Sigmoid colon (tissue), 6 donors: ENCODE measurements at regions not wholly inside any gene's neighbourhood (a gene's known extent, or its start where the extent isn't known, plus 50 kb on each side); places are given as distances from the start of the nearest gene placed in this dataset.

Source experiments
- DNase-seq: peaks from one replicate; pipeline ENCODE4 v3.0.0-alpha.2; 2019
- H3K27ac ChIP-seq, 4 donors: fragments of 200-600 bp; sonication (generic); one replicate each; pipeline ENCODE4 v1.5.1; 2016 to 2019; ENCODE audit warnings: mild to moderate bottlenecking in 1 of 4
- H3K27me3 ChIP-seq, 3 donors: fragments of 200-600 bp; sonication (generic); one replicate each; pipeline ENCODE4 v1.5.1; 2019; ENCODE audit warnings: mild to moderate bottlenecking in 1 of 3
- H3K36me3 ChIP-seq, 4 donors: fragments of 200-600 bp; sonication (generic); one replicate each; pipeline ENCODE4 v1.5.1; 2016 to 2019
- H3K4me1 ChIP-seq, 4 donors: fragments of 200-600 bp; sonication (generic); one replicate each; pipeline ENCODE4 v1.5.1; 2017 to 2019
- H3K4me3 ChIP-seq, 4 donors: fragments of 200-600 bp; sonication (generic); one replicate each; pipeline ENCODE4 v1.5.1; 2017 to 2019; ENCODE audit warnings: mild to moderate bottlenecking in 2 of 4, moderate library complexity in 1 of 4
- H3K9me3 ChIP-seq, 4 donors: fragments of 200-600 bp in 3 of 4; sonication (generic) in 3 of 4; one replicate each; pipeline versions ENCODE4 v1.5.1 to v1.6.1; 2013 to 2019
- CTCF ChIP-seq, 4 experiments: fragments of 450-650 bp in 3 of 4; fragments of 200-600 bp in 1 of 4; IDR thresholded peaks; one replicate each; pipeline ENCODE4 v1.5.1; 2016 to 2019; ENCODE audit warnings: antibody characterized with exemption in 4 of 4, mild to moderate bottlenecking in 3 of 4, moderate library complexity in 2 of 4
- EP300 ChIP-seq, 4 donors: sonication (generic); formaldehyde crosslinking; IDR thresholded peaks; one replicate each; pipeline ENCODE4 v1.6.1; 2017; ENCODE audit warnings: antibody characterized with exemption in 4 of 4
- POLR2A ChIP-seq, 2 donors: fragments of 450-650 bp; IDR thresholded peaks; one replicate each; pipeline ENCODE4 v1.6.1; 2016; ENCODE audit warnings: antibody characterized with exemption in 2 of 2, mild to moderate bottlenecking in 2 of 2, moderate library complexity in 2 of 2
- POLR2AphosphoS5 ChIP-seq, 4 donors: sonication (generic); formaldehyde crosslinking; IDR thresholded peaks; one replicate each; pipeline ENCODE4 v1.6.1; 2017; ENCODE audit warnings: antibody characterized with exemption in 4 of 4
- whole genome bisulfite sequencing, 2 donors: extraction: QIAGEN DNeasy Blood & Tissue Kit; methylation state at CpG; one replicate each; pipeline ENCODE4 v1.1.7; 2013; 5-methylcytosine and 5-hydroxymethylcytosine counted together
- intact Hi-C: fragments of 100-400 bp; cut with DNase I; formaldehyde crosslinking; loops from one replicate; pipeline ENCODE4 v1.15.1; 2023
- donor health status: healthy with polysubstance abuse.
- donor health status: healthy.

- H3K27me3 ChIP-seq, result no peaks in the 10 kb centered on the region
- 88 to 90% methylated on average over 1 of the region's 1 CpG for WGBS, 2 donors
- no peaks in the 10 kb centered on the region for H3K9me3 ChIP-seq
- no peak for DNase-seq
- no peaks in the 10 kb centered on the region for H3K36me3 ChIP-seq
- no peak overlapping the region for H3K4me3 ChIP-seq
- TF ChIP-seq CTCF (IDR thresholded peaks at IDR 0.05) (no peak), EP300 (IDR thresholded peaks at IDR 0.05) (no peak), POLR2AphosphoS5 (IDR thresholded peaks at IDR 0.05) (no peak)
- H3K4me1 ChIP-seq, result no peaks in the 10 kb centered on the region
- no peak overlapping the region for H3K27ac ChIP-seq
- intact Hi-C loops, result no loop called here
Measured at GRCh38 chr5:166709691-166710090, 1581.8 kb upstream of the WWC1 start.

GRCh38 chr5:166710271-166710670, 1581.2 kb upstream of the WWC1 start:
- Histone ChIP-seq H3K9me3 (no peaks in the 10 kb centered on the region), H3K4me1 (no peaks in the 10 kb centered on the region), H3K36me3 (no peaks in the 10 kb centered on the region), H3K4me3 (no peak overlapping the region), H3K27ac (no peak overlapping the region), H3K27me3 (no peaks in the 10 kb centered on the region)
- DNase-seq, result no peak
- TF ChIP-seq POLR2A (IDR thresholded peaks at IDR 0.05) (no peak), CTCF (IDR thresholded peaks at IDR 0.05) (no peak), POLR2AphosphoS5 (IDR thresholded peaks at IDR 0.05) (no peak), EP300 (IDR thresholded peaks at IDR 0.05) (no peak)
- WGBS, 2 donors, result 39 to 63% methylated on average over 2 of the region's 2 CpGs
- intact Hi-C loops, result no loop called here

GRCh38 chr5:166712447-166713185, 1578.8 kb upstream of the WWC1 start:
- Histone ChIP-seq H3K27ac (no peak overlapping the region), H3K36me3 (no peaks in the 10 kb centered on the region), H3K9me3 (no peaks in the 10 kb centered on the region), H3K4me3 (no peak overlapping the region), H3K4me1 (no peaks in the 10 kb centered on the region), H3K27me3 (no peaks in the 10 kb centered on the region)
- intact Hi-C loops, result no loop called here
- no peak for TF ChIP-seq POLR2A (IDR thresholded peaks at IDR 0.05)
- 69 to 70% methylated on average over 1 of the region's 1 CpG for WGBS, 2 donors
- DNase-seq, result no peak

- Histone ChIP-seq H3K4me1 (no peaks in the 10 kb centered on the region), H3K36me3 (no peaks in the 10 kb centered on the region), H3K27me3 (no peaks in the 10 kb centered on the region), H3K4me3 (no peak overlapping the region), H3K9me3 (no peaks in the 10 kb centered on the region), H3K27ac (no peak overlapping the region)
- intact Hi-C loops, result no loop called here
- 35 to 70% methylated on average over 8 of the region's 8 CpGs for whole genome bisulfite sequencing, 2 donors
- TF ChIP-seq POLR2AphosphoS5 (IDR thresholded peaks at IDR 0.05), result no peak
- TF ChIP-seq POLR2A (IDR thresholded peaks at IDR 0.05), result no peak
- TF ChIP-seq CTCF (IDR thresholded peaks at IDR 0.05), result no peak
- TF ChIP-seq EP300 (IDR thresholded peaks at IDR 0.05), result no peak
- no peak for DNase-seq
Measured at GRCh38 chr5:166713295-166713694, 1578.2 kb upstream of the WWC1 start.

GRCh38 chr5:166716856-166717492, 1574.5 kb upstream of the WWC1 start:
- intact Hi-C loops, result no loop called here
- no peak overlapping the region for H3K27ac ChIP-seq
- H3K27me3 ChIP-seq, result no peaks in the 10 kb centered on the region
- no peak for DNase-seq
- no peaks in the 10 kb centered on the region for H3K4me1 ChIP-seq
- TF ChIP-seq EP300 (IDR thresholded peaks at IDR 0.05) (no peak), POLR2A (IDR thresholded peaks at IDR 0.05) (no peak), CTCF (IDR thresholded peaks at IDR 0.05) (no peak), POLR2AphosphoS5 (IDR thresholded peaks at IDR 0.05) (no peak)
- H3K36me3 ChIP-seq, result no peaks in the 10 kb centered on the region
- WGBS, 2 donors, result 62 to 79% methylated on average over 6 of the region's 6 CpGs
- H3K4me3 ChIP-seq, result no peak overlapping the region
- H3K9me3 ChIP-seq, result no peaks in the 10 kb centered on the region
